ENCODE measurements at regions not wholly inside any gene's neighbourhood (a gene's known extent, or its start where the extent isn't known, plus 50 kb on each side); places are given as distances from the start of the nearest gene placed in this dataset.

DNA sequence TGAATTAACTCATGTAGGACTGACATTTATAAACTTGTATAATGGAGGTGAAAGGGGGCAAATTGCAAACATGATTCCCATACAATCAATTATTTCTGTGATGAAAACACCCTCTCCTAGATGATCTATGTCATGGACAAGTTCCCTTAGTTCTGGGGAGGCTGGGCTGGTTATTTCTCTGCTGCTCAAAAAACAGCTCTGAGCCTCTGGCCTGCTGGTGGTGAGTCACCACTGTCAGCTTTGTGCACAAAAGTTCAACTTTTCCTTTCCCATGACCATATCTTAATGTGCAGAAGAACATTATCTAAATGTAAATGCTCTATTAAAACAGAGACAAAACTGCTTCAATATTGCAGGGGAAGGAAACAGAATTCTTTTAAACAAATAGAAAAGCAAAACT, 85.0 kb downstream of the HMHB1 start:
- Mint-ChIP-seq H3K36me3 (ENCODE audit: low read depth, unreplicated experiment) (no peaks in the 10 kb centered on the region), H3K4me1 (ENCODE audit: unreplicated experiment) (peaks cover 26% of the 10 kb centered on the region), H3K27ac (ENCODE audit: unreplicated experiment) (no peak overlapping the region), H3K9me3 (ENCODE audit: unreplicated experiment) (no peaks in the 10 kb centered on the region), H3K27me3 (ENCODE audit: unreplicated experiment) (peaks cover 2% of the 10 kb centered on the region), H3K4me3 (ENCODE audit: unreplicated experiment) (no peak overlapping the region)
- TF ChIP-seq, protein P1, sequence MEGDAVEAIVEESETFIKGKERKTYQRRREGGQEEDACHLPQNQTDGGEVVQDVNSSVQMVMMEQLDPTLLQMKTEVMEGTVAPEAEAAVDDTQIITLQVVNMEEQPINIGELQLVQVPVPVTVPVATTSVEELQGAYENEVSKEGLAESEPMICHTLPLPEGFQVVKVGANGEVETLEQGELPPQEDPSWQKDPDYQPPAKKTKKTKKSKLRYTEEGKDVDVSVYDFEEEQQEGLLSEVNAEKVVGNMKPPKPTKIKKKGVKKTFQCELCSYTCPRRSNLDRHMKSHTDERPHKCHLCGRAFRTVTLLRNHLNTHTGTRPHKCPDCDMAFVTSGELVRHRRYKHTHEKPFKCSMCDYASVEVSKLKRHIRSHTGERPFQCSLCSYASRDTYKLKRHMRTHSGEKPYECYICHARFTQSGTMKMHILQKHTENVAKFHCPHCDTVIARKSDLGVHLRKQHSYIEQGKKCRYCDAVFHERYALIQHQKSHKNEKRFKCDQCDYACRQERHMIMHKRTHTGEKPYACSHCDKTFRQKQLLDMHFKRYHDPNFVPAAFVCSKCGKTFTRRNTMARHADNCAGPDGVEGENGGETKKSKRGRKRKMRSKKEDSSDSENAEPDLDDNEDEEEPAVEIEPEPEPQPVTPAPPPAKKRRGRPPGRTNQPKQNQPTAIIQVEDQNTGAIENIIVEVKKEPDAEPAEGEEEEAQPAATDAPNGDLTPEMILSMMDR (IDR thresholded peaks at IDR 0.05; ENCODE audit: unreplicated experiment) = no peak
- no peak for DNase-seq (ENCODE audit: low spot score)

DNA sequence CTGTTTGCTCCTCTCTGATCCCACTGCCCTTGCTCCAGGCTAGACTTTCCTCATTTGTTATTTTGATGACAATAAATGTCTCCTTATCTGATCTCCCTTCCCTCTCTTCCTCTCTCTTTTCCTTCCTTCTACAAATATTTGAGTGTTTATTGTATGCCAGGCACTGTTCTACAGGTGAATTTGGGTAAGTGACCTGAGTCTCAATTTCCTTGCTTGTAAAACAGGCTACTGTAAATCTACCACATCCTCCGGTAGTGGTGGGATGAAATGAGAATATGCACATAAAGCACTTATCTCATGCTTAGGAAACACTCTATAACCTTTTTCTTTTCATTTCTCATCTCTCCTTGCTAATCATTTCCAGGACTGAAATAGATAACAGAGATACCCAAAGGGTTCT, 86.4 kb downstream of the HMHB1 start:
- TF ChIP-seq, protein P1 (IDR thresholded peaks at IDR 0.05; ENCODE audit: unreplicated experiment) = no peak
- Mint-ChIP-seq H3K27me3 (ENCODE audit: unreplicated experiment) (peaks cover 2% of the 10 kb centered on the region), H3K9me3 (ENCODE audit: unreplicated experiment) (no peaks in the 10 kb centered on the region), H3K4me1 (ENCODE audit: unreplicated experiment) (peaks cover 24% of the 10 kb centered on the region), H3K4me3 (ENCODE audit: unreplicated experiment) (no peak overlapping the region), H3K27ac (ENCODE audit: unreplicated experiment) (no peak overlapping the region), H3K36me3 (ENCODE audit: low read depth, unreplicated experiment) (no peaks in the 10 kb centered on the region)
- DNase-seq (ENCODE audit: low spot score) = no peak

GRCh38 chr5:143898916-143899591, 87.1 kb downstream of the HMHB1 start:
- Mint-ChIP-seq H3K27me3 (ENCODE audit: unreplicated experiment) (peaks cover 2% of the 10 kb centered on the region), H3K4me3 (ENCODE audit: unreplicated experiment) (no peak overlapping the region), H3K4me1 (ENCODE audit: unreplicated experiment) (peaks cover 24% of the 10 kb centered on the region), H3K36me3 (ENCODE audit: low read depth, unreplicated experiment) (no peaks in the 10 kb centered on the region), H3K9me3 (ENCODE audit: unreplicated experiment) (no peaks in the 10 kb centered on the region), H3K27ac (ENCODE audit: unreplicated experiment) (no peak overlapping the region)
- TF ChIP-seq, protein P1 (IDR thresholded peaks at IDR 0.05; ENCODE audit: unreplicated experiment) = no peak
- DNase-seq (ENCODE audit: low spot score) = no peak

DNA sequence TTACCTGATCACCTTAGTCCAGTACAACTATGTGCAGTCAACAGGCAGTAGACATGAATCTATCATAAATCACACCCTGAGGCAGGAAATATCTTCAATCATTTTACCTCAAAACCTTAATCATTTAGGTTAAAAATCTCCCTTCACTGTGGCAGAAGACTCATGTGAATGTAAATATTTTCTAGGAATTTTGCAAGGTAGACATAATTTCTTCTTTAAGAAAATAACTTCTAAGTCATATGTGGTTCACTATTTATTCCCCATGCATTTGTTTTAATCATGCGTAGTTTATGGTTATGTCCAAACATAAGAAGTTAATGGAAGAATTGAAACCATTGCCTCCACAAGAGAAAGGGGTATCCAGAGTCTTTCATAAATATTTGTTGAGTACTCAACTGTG, 97.0 kb downstream of the HMHB1 start:
- no peaks in the 10 kb centered on the region for H3K36me3 Mint-ChIP-seq (ENCODE audit: low read depth, unreplicated experiment)
- H3K9me3 Mint-ChIP-seq (ENCODE audit: unreplicated experiment) = no peaks in the 10 kb centered on the region
- no peak overlapping the region for H3K4me3 Mint-ChIP-seq (ENCODE audit: unreplicated experiment)
- no peak for DNase-seq (ENCODE audit: low spot score)
- TF ChIP-seq, protein P1 (IDR thresholded peaks at IDR 0.05; ENCODE audit: unreplicated experiment) = no peak
- H3K4me1 Mint-ChIP-seq (ENCODE audit: unreplicated experiment) = no peaks in the 10 kb centered on the region
- H3K27ac Mint-ChIP-seq (ENCODE audit: unreplicated experiment) = no peak overlapping the region
- no peaks in the 10 kb centered on the region for H3K27me3 Mint-ChIP-seq (ENCODE audit: unreplicated experiment)

- Mint-ChIP-seq H3K9me3 (ENCODE audit: unreplicated experiment) (no peaks in the 10 kb centered on the region), H3K4me1 (ENCODE audit: unreplicated experiment) (no peaks in the 10 kb centered on the region), H3K36me3 (ENCODE audit: low read depth, unreplicated experiment) (no peaks in the 10 kb centered on the region), H3K4me3 (ENCODE audit: unreplicated experiment) (no peak overlapping the region), H3K27ac (ENCODE audit: unreplicated experiment) (no peak overlapping the region), H3K27me3 (ENCODE audit: unreplicated experiment) (peaks cover 1% of the 10 kb centered on the region)
- no peak for DNase-seq (ENCODE audit: low spot score)
- TF ChIP-seq, protein P1 (IDR thresholded peaks at IDR 0.05; ENCODE audit: unreplicated experiment) = no peak
Observed at GRCh38 chr5:143913008-143913752, 101.2 kb downstream of the HMHB1 start.
